ENCODE measurements at regions not wholly inside any gene's neighbourhood (a gene's known extent, or its start where the extent isn't known, plus 50 kb on each side); places are given as distances from the start of the nearest gene placed in this dataset.

DNA sequence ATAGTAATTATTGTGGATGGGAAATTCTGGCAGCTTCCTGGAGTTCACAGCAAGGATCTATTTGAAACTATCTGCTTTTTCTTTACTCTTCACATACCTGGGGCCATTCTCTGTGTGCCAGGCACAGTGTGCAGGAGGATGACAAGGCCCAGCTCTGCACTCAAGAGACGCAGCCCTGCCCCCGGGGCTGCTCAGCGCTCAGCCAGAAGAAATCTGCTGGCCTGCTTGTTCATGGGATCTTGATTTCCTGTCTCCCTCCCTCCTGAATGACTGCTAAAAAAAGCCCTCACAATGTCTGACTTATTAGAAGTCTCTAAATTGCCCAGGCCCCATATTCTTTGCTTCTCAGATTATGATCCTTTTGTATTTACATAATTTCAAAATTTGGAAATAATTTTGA is 210.9 kb downstream of the DCDC2C start:
- Histone ChIP-seq H3K36me3 (ENCODE audit: control insufficient read depth, insufficient read depth, low read length) (no peaks in the 10 kb centered on the region), H3K4me3 (ENCODE audit: low read depth, low read length) (no peak overlapping the region), H3K27me3 (ENCODE audit: control insufficient read depth, insufficient read depth, low read length) (no peaks in the 10 kb centered on the region)
- TF ChIP-seq, protein P1, sequence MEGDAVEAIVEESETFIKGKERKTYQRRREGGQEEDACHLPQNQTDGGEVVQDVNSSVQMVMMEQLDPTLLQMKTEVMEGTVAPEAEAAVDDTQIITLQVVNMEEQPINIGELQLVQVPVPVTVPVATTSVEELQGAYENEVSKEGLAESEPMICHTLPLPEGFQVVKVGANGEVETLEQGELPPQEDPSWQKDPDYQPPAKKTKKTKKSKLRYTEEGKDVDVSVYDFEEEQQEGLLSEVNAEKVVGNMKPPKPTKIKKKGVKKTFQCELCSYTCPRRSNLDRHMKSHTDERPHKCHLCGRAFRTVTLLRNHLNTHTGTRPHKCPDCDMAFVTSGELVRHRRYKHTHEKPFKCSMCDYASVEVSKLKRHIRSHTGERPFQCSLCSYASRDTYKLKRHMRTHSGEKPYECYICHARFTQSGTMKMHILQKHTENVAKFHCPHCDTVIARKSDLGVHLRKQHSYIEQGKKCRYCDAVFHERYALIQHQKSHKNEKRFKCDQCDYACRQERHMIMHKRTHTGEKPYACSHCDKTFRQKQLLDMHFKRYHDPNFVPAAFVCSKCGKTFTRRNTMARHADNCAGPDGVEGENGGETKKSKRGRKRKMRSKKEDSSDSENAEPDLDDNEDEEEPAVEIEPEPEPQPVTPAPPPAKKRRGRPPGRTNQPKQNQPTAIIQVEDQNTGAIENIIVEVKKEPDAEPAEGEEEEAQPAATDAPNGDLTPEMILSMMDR (IDR thresholded peaks at IDR 0.05; ENCODE audit: insufficient read depth, low read length, poor library complexity, severe bottlenecking) = no peak
- DNase-seq (ENCODE audit: low read depth) = no peak

DNA sequence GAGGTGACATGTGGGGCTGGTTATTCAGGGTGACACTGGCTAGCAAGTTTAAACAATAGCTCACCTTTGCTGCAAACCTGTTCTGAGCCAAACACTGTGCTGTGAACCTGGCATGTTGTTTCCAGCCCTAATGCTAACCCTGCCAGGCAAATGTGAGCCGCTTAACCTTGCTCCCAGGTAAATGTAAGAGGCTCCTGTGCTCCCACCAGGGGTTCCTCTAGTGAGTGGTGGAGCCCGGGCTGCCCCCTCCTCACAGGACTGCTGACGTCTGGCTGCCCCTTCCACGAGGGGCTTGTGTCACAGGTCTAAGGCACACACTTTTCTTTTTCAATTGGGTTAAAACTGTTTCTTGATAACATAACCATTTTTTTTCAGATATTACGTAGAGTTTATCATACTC is 223.7 kb downstream of the DCDC2C start:
- DNase-seq (ENCODE audit: low read depth) = no peak
- H3K27me3 ChIP-seq (ENCODE audit: control insufficient read depth, insufficient read depth, low read length) = no peaks in the 10 kb centered on the region
- TF ChIP-seq, protein P1 (IDR thresholded peaks at IDR 0.05; ENCODE audit: insufficient read depth, low read length, poor library complexity, severe bottlenecking) = no peak
- H3K4me3 ChIP-seq (ENCODE audit: low read depth, low read length) = no peak overlapping the region
- no peaks in the 10 kb centered on the region for H3K36me3 ChIP-seq (ENCODE audit: control insufficient read depth, insufficient read depth, low read length)

DNA sequence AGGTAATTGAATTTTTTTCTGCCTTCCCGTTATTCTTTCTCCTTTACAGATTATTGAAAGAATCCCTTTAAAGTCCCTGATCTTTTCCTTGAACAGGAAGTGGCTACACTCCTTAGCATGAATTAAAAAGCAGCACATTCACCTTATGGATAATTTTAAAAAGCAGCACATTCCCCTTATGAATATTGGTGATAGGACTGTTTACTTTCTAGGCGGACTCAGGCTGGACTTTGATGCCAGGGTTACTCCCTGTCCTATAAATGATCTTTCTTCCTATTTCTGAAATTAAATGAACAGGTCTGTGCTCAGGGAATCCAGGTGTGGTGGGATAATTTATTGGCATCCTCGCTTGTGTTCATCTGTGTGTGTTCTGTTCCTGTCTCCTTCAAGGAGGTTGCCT is 226.0 kb downstream of the DCDC2C start:
- TF ChIP-seq, protein P1 (IDR thresholded peaks at IDR 0.05; ENCODE audit: insufficient read depth, low read length, poor library complexity, severe bottlenecking) = no peak
- H3K4me3 ChIP-seq (ENCODE audit: low read depth, low read length) = no peak overlapping the region
- no peak for DNase-seq (ENCODE audit: low read depth)
- H3K27me3 ChIP-seq (ENCODE audit: control insufficient read depth, insufficient read depth, low read length) = no peaks in the 10 kb centered on the region
- no peaks in the 10 kb centered on the region for H3K36me3 ChIP-seq (ENCODE audit: control insufficient read depth, insufficient read depth, low read length)

DNA sequence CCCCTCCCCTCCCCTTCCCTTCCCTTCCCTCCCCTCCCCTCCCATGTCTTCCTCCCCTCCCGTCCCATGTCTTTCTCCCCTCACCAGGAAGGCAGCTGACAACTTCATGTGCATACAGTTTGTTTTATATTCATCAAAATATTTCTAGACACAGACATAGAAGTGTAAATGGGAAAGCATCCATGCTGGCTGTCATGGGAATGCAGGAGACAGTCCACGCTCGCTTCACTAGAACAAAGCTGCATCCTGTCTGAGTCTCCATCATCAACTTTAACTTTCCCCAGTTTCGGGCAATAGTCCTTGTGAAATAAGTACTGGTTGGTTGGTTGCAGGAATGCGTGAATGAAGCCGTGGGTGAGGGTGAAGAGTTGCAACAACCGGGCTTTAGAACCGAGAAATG is 226.9 kb downstream of the DCDC2C start:
- TF ChIP-seq, protein P1 (IDR thresholded peaks at IDR 0.05; ENCODE audit: insufficient read depth, low read length, poor library complexity, severe bottlenecking) = no peak
- H3K36me3 ChIP-seq (ENCODE audit: control insufficient read depth, insufficient read depth, low read length) = no peaks in the 10 kb centered on the region
- H3K4me3 ChIP-seq (ENCODE audit: low read depth, low read length) = no peak overlapping the region
- DNase-seq (ENCODE audit: low read depth) = no peak
- H3K27me3 ChIP-seq (ENCODE audit: control insufficient read depth, insufficient read depth, low read length) = no peaks in the 10 kb centered on the region

DNA sequence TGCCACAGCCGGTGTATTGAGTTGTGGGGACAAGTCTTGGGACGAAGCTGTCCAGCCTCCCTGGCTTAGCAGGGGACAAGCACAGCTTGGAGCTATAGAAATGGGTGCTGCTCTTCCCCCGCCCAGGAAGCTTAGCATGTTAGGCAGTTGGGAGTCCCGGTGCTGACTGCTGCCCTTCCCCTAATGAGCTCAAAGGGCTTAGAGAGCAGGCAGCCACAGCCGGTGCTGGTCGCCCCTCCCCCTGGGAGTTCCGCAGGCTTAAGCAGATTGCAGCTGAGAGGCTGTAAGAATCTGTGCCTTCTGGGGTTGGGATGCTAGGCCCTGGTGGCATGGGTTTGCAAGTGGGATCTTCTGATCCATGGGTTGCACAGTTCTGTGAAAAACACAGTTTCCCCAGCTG is 237.3 kb downstream of the DCDC2C start:
- TF ChIP-seq, protein P1 (IDR thresholded peaks at IDR 0.05; ENCODE audit: insufficient read depth, low read length, poor library complexity, severe bottlenecking) = no peak
- H3K4me3 ChIP-seq (ENCODE audit: low read depth, low read length) = no peak overlapping the region
- no peak for DNase-seq (ENCODE audit: low read depth)
- no peaks in the 10 kb centered on the region for H3K27me3 ChIP-seq (ENCODE audit: control insufficient read depth, insufficient read depth, low read length)
- no peaks in the 10 kb centered on the region for H3K36me3 ChIP-seq (ENCODE audit: control insufficient read depth, insufficient read depth, low read length)

DNA sequence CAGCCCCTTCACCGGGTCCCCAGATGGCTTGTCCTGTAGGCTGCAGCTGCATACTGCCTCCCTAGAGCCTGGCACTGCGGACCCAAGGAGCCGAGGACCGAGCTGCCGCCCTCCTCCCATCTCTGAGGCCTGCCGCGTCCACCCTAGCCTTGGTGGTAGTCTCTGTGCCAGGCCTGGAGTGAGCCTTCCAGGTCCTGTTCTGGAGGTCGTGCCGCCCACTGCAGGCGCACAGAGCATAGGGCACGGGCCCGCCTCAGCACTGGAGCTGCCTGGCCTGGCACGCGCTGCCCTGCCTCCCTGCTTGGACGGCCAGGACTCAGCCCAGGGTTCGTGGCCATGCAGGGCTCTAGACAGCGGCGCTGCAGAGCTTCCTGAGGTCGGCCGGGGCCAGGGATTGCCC is 239.5 kb downstream of the DCDC2C start:
- H3K27me3 ChIP-seq (ENCODE audit: control insufficient read depth, insufficient read depth, low read length) = no peaks in the 10 kb centered on the region
- no peak for DNase-seq (ENCODE audit: low read depth)
- no peaks in the 10 kb centered on the region for H3K36me3 ChIP-seq (ENCODE audit: control insufficient read depth, insufficient read depth, low read length)
- TF ChIP-seq, protein P1 (IDR thresholded peaks at IDR 0.05; ENCODE audit: insufficient read depth, low read length, poor library complexity, severe bottlenecking) = no peak
- H3K4me3 ChIP-seq (ENCODE audit: low read depth, low read length) = no peak overlapping the region
